PC-3 (cell line): ENCODE measurements at regions not wholly inside any gene's neighbourhood (a gene's known extent, or its start where the extent isn't known, plus 50 kb on each side); places are given as distances from the start of the nearest gene placed in this dataset.

Experiments used
- ATAC-seq: fragments of 200-7000 bp; cut with Tn5 transposase; 2 replicates; pipeline ENCODE4 v1.9.1; 2020; ENCODE audit warnings: mild to moderate bottlenecking, moderate library complexity
- BruUV-seq: library from RNA; stranded (reverse); fragments of 400-500 nt; replicated peaks from 2 replicates; lab custom pipeline; 2021; lab: Mats Ljungman, UMichigan
- CTCF ChIA-PET: fragments of 300-600 bp; sonication (Branson Sonifier 250); formaldehyde crosslinking; loops from one replicate; lab custom pipeline; 2022; ENCODE audit warnings: antibody characterized with exemption; lab: Charles Lee
- POLR2A ChIA-PET: fragments of 300-600 bp; sonication (Branson Sonifier 250); formaldehyde crosslinking; loops from one replicate; lab custom pipeline; 2022; ENCODE audit warnings: antibody characterized with exemption; ENCODE audit not compliant: unreplicated experiment; lab: Charles Lee
- DNase-seq: peaks from one replicate; pipeline ENCODE4 v3.0.0-alpha.2; 2015
- H2AFZ ChIP-seq: fragments of 300-600 bp; sonication (generic); 2 replicates; pipeline ENCODE4 v1.6.0; 2016; ENCODE audit warnings: antibody characterized with exemption, low read length
- H3F3A ChIP-seq: fragments of 300-600 bp; sonication (generic); one replicate; pipeline ENCODE4 v1.6.0; 2017; ENCODE audit warnings: antibody characterized with exemption, low read length, control low read depth, mild to moderate bottlenecking; ENCODE audit not compliant: unreplicated experiment
- H3K27ac ChIP-seq: fragments of 300-600 bp; sonication (generic); 2 replicates; pipeline ENCODE4 v1.5.1; 2016; ENCODE audit warnings: mild to moderate bottlenecking, low read length
- H3K27me3 ChIP-seq: fragments of 300-600 bp; sonication (generic); 2 replicates; pipeline ENCODE4 v1.6.1; 2016; ENCODE audit warnings: low read length, mixed read lengths
- H3K36me3 ChIP-seq: fragments of 300-600 bp; sonication (generic); 2 replicates; pipeline ENCODE4 v1.6.1; 2016; ENCODE audit warnings: low read depth, mixed run types, low read length, mixed read lengths
- H3K4me1 ChIP-seq: fragments of 300-600 bp; sonication (generic); 2 replicates; pipeline ENCODE4 v1.5.1; 2016; ENCODE audit warnings: low read length; ENCODE audit not compliant: insufficient read depth
- H3K4me2 ChIP-seq: fragments of 300-600 bp; sonication (generic); 2 replicates; pipeline ENCODE4 v1.6.0; 2016; ENCODE audit warnings: low read length
- H3K4me3 ChIP-seq: fragments of 300-600 bp; sonication (generic); 2 replicates; pipeline ENCODE4 v1.5.1; 2016; ENCODE audit warnings: mild to moderate bottlenecking, low read length, mixed read lengths
- H3K79me2 ChIP-seq: fragments of 300-600 bp; sonication (generic); 2 replicates; pipeline ENCODE4 v1.6.1; 2017; ENCODE audit warnings: low read length, mixed read lengths
- H3K9ac ChIP-seq: fragments of 300-600 bp; sonication (generic); 2 replicates; pipeline ENCODE4 v1.6.0; 2016; ENCODE audit warnings: mild to moderate bottlenecking, low read length
- H3K9me2 ChIP-seq: fragments of 300-600 bp; sonication (generic); replicated peaks from 2 replicates; pipeline ENCODE4 v1.6.1; 2016; ENCODE audit warnings: mixed run types, low read length, mixed read lengths
- H3K9me3 ChIP-seq: fragments of 300-600 bp; sonication (generic); 2 replicates; pipeline ENCODE4 v1.6.1; 2016; ENCODE audit warnings: low read length, mixed read lengths
- H4K20me1 ChIP-seq: fragments of 300-600 bp; sonication (generic); 2 replicates; pipeline ENCODE4 v1.6.1; 2016; ENCODE audit warnings: low read length, mixed read lengths
- CTCF ChIP-seq: fragments of 300-600 bp; sonication (generic); conservative IDR thresholded peaks from 2 replicates; pipeline ENCODE4 v1.5.1; 2017; ENCODE audit warnings: antibody characterized with exemption, low read depth, mild to moderate bottlenecking, low read length
- EZH2 ChIP-seq: fragments of 300-600 bp; sonication (generic); IDR thresholded peaks from one replicate; pipeline ENCODE4 v1.6.1; 2017; ENCODE audit warnings: antibody characterized with exemption, mild to moderate bottlenecking, low read length; ENCODE audit not compliant: unreplicated experiment
- EZH2phosphoT487 ChIP-seq: fragments of 300-600 bp; sonication (generic); IDR thresholded peaks from 2 replicates; pipeline ENCODE4 v1.6.1; 2018; ENCODE audit warnings: mild to moderate bottlenecking, antibody characterized with exemption, low read length, borderline replicate concordance
- intact Hi-C: fragments of 100-400 bp; cut with micrococcal nuclease; formaldehyde crosslinking; loops from 2 replicates; pipeline ENCODE4 v1.9.0; 2023

GRCh38 chr15:95874637-95875036, 455.9 kb upstream of the NR2F2 start:
- no peaks in the 10 kb centered on the region for H3K36me3 ChIP-seq
- ChIA-PET CTCF (no interaction called here), POLR2A (no interaction called here)
- BruUV-seq = no TSS peak
- no peaks in the 10 kb centered on the region for H3K9me2 ChIP-seq
- H3F3A ChIP-seq = no peaks in the 10 kb centered on the region
- peak overlapping the region; percentile 67 for H3K27ac ChIP-seq
- no peaks in the 10 kb centered on the region for H3K27me3 ChIP-seq
- no peak overlapping the region for H3K9ac ChIP-seq
- peak overlapping the region; percentile 35 for H2AFZ ChIP-seq
- no peak for ATAC-seq
- H3K4me1 ChIP-seq = peaks cover 30% of the 10 kb centered on the region
- no peaks in the 10 kb centered on the region for H4K20me1 ChIP-seq
- H3K9me3 ChIP-seq = no peaks in the 10 kb centered on the region
- no peak overlapping the region for H3K4me3 ChIP-seq
- no peak for TF ChIP-seq EZH2phosphoT487
- TF ChIP-seq CTCF = no peak
- no peak for TF ChIP-seq EZH2
- H3K4me2 ChIP-seq = 0 out of 2 replicates have a peak overlapping the region, but pooled peaks have one; percentile 33
- no peak for DNase-seq
- no peaks in the 10 kb centered on the region for H3K79me2 ChIP-seq
- intact Hi-C loops = no loop called here

- TF ChIP-seq EZH2phosphoT487 = no peak
- no peak for TF ChIP-seq EZH2
- no peak for TF ChIP-seq CTCF
- Histone ChIP-seq H3K79me2 (no peaks in the 10 kb centered on the region), H3K4me1 (peaks cover 30% of the 10 kb centered on the region), H3K36me3 (no peaks in the 10 kb centered on the region), H2AFZ (peak overlapping the region; percentile 35), H3K9me2 (no peaks in the 10 kb centered on the region), H4K20me1 (no peaks in the 10 kb centered on the region), H3K27me3 (no peaks in the 10 kb centered on the region), H3K27ac (peak overlapping the region; percentile 67), H3K9me3 (no peaks in the 10 kb centered on the region), H3K4me3 (no peak overlapping the region), H3K4me2 (peak overlapping the region; percentile 33; the same call in 1 of the 2 replicates), H3F3A (no peaks in the 10 kb centered on the region), H3K9ac (no peak overlapping the region)
- ATAC-seq (no peak), DNase-seq (peak; percentile 84)
- BruUV-seq = no TSS peak
- intact Hi-C loops = no loop called here
- ChIA-PET POLR2A (no interaction called here), CTCF (no interaction called here)
Observed at GRCh38 chr15:95875121-95875643, 455.3 kb upstream of the NR2F2 start.

GRCh38 chr15:95880031-95880570, 450.4 kb upstream of the NR2F2 start:
- Histone ChIP-seq H3K4me3 (no peak overlapping the region), H4K20me1 (no peaks in the 10 kb centered on the region), H2AFZ (no peak overlapping the region), H3K9me2 (no peaks in the 10 kb centered on the region), H3K27me3 (no peaks in the 10 kb centered on the region), H3K27ac (no peak overlapping the region), H3K9ac (no peak overlapping the region), H3K4me1 (peaks cover 11% of the 10 kb centered on the region; the same call in 1 of the 2 replicates), H3K9me3 (no peaks in the 10 kb centered on the region), H3K36me3 (no peaks in the 10 kb centered on the region), H3K4me2 (no peak overlapping the region), H3K79me2 (no peaks in the 10 kb centered on the region), H3F3A (no peaks in the 10 kb centered on the region)
- ChIA-PET POLR2A (no interaction called here), CTCF (no interaction called here)
- intact Hi-C loops = no loop called here
- ATAC-seq = no peak
- no peak for DNase-seq
- TF ChIP-seq CTCF (no peak), EZH2phosphoT487 (no peak), EZH2 (no peak)
- BruUV-seq = no TSS peak
